C1 segment of cervical spinal cord (tissue), 14 donors: ENCODE measurements at regions not wholly inside any gene's neighbourhood (a gene's known extent, or its start where the extent isn't known, plus 50 kb on each side); places are given as distances from the start of the nearest gene placed in this dataset.
"Not testable (repeated sequence)": the region's sequence is repeated elsewhere in the genome, so short reads cannot be mapped to it uniquely, and the experiment has no call there.

Source experiments
- DNase-seq, 14 donors: peaks; one replicate each; lab custom pipeline; 2025; lab: John Stamatoyannopoulos, UW

DNA sequence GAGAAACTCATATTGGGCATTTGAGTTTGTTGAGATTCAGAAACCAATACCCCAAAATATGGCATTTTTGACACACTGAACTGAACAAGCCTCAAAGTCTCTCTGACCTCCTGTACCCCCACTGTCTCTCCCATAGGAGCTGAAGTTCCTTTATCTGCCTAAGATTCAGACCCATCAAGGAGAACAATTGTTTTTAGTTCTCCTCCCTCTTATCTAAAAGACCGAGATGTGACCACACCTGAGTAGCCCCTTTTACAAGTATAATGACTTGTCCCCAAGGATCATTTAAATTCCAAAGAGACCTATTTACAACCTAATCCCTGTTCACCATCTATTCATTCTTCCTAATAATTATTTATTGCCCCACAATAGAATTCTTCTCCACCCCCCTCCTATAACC is 122.1 kb upstream of the PLAAT1 start:
- no peak for DNase-seq

DNA sequence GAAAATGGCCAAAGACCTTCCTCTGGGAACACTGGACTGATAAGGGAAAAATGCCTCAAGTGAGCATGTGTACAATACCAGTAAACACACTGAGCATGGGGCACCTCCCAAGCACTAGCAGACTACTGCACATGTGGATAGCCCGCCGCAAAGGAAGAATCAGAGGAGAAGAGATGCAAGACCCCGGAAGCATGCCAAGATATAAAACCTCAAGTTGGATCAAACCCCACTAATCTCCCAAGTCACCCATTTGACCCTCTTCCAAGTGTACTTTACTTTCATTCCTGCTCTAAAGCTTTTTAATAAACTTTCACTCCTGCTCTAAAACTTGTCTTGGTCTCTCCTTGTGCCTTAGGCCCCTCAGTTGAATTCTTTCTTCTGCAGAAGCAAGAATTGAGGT is 121.1 kb upstream of the PLAAT1 start:
- DNase-seq, result no peak

DNA sequence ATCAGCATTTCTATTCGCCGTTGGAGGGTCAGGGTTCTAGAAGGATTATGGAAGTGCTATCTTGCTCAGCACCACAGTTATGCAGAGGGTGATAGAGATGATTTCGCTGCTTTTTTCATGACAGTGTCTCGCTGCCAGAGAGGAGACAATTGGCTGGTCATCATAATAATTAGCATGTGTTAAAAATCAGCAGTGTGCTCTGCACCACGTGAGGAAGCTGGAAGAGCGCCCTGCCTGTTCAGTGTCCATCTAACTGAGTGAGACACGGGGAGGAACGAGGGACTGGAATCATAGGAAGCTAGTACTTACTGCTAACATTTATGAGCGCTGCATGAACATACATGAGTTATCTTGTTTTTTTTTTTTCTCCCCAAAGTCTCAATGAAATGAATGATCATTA is 116.2 kb upstream of the PLAAT1 start:
- DNase-seq, result peak in 7 of 14 donors; percentile 8 to 31 (median 17)

DNA sequence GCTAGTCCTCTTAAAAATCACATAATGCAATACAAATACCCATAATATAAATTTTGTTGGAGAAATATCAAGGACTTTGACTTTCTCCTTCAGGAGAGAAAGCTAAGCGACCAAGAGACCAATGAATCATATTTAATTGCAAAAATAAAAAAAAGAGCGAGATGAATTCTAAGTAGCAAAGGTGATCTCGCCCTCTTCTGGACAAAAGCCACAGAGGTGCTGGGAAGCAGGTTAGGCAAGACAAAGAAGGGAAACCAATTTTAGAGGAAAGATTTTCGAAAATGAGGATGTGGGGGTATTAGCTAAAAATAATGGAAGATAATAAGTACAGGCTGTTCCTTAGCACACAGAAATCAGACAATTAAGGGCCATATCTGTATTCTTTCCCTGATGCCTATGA is 111.4 kb upstream of the PLAAT1 start:
- DNase-seq, result no peak

DNA sequence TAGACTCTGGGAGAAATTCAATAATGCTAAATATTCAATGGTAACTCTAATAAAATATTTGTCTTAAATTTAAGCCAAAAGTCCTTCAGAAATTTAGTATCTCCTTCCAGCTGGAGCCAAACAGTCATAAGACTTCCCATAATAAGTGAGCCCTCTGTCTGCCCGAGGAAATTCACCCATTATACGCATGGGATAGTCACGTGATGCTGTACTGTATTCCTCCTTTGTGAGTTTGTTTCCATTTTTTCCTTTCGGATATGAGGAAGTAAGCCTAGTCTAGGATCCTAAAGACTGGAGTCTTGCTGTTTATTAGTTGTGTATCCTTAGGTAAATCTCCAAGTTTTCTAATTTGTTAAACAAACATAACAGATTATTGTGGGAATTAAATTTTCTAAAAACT is 110.4 kb upstream of the PLAAT1 start:
- no peak for DNase-seq

DNA sequence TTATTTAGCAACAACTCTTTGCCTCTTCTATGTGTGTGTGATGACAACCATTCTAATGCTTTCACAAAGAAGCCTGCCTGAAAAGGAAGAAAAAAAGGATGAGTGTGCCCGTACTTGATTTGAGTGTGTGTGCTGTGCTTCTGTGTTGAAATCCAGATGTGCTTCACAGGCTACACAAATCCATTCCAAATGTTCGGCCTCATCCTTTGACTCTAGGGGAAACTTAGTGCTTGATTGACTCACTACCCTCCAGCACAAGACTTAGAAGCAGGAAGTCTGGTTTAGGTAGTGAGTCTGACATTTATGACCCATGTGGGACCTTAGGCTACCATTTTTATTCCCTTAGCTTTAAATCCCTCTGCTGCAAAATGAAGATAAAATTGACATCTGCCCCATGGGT is 108.8 kb upstream of the PLAAT1 start:
- no peak for DNase-seq

DNA sequence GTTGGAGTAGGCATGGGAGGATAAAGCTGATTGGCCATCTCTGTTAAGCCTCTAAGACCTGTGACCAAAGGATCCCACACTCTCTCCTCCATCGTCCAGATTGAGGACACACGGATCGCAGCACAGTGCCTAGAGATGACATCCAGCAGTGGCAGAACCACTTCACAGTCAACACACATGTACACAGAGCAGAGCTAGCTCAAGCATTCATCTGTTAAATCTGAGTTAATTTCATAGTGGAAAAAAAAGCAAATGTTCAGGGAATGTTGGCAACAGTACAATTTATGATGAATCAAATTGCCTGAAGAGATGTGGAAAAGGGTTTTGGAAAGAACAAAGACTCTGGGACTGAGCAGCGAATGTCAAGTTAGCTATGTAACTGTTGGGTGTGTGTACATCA is 108.1 kb upstream of the PLAAT1 start:
- DNase-seq, result no peak

DNA sequence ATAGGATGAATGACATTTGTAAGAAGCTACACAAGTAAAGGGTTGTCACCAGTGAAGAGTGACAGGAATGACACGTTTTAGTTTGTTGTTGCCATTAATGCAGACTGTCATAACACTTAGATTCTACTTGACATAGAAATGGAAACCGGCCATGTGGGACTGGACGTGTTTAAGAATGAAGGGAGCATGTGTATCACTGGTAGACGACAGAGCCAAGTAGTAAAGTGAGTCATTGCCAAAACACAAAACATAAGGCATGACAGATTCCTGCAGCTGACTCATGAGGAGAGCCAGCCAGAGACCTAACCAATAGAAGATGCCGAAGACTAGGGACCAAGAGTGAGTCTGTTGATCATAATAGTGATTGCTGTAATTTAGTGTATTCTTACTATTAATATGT is 106.2 kb upstream of the PLAAT1 start:
- no peak for DNase-seq

DNA sequence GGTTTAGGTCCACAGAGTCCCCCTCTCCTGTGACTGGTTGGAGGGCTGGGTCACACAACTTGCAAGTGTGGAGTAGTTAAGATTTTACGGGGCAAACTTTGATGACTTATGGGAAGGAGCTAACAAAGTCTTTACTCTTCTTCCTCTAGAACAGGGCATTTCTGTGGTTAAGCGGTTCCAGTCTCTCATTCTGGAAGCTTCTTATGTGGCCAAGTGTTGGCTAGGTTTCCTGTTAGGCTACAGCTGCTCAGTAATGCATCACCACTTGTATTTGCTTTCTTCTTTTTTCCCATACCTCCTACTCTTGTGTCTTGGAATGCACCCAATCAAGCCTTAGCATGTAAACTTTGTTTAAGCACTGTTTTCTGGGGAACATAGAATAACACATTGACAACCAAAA is 100.6 kb upstream of the PLAAT1 start:
- no peak for DNase-seq

DNA sequence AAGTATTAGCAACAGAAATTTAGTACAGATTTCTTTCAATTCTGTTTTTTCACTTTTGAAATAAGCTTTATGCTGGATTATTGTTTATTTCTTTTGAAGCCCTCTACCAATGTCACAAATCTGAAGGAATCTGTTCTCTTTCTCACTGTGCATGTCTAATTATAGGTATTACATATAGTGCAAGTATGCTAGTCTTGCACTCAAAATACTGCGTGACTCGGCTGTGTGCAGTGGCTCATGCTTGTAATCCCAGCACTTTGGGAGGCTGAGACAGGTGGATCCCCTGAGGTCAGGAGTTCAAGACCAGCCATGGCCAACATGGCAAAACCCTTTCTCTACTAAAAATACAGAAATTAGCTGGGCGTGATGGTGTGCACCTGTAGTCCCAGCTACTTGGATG is 95.8 kb upstream of the PLAAT1 start:
- DNase-seq, result no peak

DNA sequence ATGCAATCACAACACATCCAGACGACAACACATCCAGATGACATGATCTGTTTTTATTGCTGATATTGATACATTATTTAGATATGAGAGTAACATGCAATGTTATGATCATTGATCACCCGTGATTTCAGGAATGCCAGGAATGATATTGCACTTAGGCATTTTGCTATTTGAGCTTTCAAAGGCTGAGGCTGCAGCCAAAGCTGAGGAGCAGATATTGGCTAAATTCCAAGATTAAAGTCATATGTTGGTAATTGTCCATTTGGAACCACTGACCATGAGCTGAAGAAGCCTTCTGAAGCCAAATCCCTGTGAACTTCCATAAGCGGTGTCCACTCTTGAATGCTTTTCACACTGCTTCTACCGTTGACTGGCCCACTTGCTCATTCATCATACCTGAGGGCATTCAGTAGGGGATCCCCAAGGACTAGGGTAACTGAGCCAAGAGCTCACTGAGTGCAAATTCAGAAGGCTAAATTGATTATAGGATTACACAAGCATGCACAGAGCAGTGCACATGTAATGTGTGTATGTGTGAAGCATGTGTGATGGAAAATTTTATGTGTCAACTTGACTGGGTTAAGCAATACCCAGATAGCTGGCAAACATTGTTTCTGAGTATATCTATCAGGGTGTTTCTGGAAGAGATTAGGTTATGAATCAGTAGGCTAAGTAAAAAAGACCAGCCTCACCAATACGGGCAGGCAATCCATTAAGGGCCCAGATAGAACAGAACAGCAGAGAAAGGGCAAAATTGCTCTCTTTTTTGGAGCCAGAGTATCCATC is 92.1 kb upstream of the PLAAT1 start:
- no peak for DNase-seq

DNA sequence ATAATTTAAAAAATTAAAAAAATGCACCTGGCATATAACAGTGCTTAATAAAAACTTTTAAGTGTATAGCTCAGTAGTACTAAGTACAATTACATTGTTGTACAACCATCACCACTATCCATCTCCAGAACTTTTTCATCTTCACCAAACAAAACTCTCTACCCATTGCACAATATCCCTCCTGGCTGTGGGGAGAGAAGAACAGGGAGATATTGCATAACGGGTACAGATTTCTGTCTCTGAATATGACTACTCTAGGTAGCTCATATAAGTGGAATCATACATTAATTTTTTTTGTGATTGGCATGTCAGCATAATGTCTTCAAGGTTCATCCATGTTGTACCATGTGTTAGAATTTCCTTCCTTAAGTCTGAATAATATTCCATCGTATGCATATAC is 91.0 kb upstream of the PLAAT1 start:
- DNase-seq, result no peak

DNA sequence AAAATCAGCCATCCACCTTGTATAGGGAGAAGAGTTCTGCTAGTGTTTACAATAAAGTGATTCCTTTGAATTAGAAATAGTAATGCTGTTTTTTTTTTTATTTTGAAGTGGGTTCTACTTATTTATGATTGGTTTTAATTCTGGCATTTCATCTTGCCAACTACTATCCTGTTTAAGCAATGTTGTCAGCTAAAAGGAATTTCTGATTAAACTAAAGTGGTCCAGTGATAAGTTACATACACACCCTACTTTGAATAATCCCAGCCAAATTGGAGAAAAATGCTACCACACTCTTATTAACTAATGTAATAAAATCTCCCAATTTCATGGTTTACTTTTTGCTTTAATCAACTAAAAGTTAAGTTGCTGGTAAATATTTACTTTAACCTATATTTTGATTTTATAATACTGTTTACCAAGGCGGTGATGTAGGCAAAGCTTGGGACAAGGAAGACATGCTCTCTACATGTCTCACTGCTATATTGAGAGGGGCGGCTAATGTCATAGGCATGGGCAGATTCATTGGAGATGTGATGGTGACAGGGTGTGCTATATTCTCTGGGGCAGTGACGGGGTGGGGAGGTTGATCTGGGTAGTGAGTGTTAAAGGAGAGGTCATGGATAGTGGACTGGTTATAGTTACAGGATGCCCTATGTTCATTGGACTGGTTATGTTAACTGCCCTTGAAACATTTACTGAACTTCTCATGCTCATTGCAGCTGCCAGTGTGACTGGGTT is 85.8 kb upstream of the PLAAT1 start:
- DNase-seq, result not testable (repeated sequence)

DNA sequence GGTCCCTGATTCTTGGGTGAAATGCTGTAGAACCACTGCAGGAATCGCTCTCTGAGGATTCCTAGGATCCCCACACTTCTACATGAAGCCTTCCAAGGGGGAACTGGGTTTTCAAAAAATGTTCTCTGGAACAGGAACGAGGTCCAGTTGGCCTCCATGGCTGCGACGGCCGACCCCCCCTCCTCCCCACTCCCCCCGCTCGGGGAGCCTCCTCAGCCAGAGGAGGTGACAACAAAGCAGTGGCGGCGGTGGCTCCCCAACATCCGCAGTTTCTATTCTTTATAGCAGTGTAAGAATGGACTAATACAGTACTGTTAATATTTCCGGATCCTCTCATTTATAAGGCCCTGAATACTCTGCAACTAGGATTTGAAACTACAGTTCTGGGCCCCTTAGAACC is 84.0 kb upstream of the PLAAT1 start:
- no peak for DNase-seq

DNA sequence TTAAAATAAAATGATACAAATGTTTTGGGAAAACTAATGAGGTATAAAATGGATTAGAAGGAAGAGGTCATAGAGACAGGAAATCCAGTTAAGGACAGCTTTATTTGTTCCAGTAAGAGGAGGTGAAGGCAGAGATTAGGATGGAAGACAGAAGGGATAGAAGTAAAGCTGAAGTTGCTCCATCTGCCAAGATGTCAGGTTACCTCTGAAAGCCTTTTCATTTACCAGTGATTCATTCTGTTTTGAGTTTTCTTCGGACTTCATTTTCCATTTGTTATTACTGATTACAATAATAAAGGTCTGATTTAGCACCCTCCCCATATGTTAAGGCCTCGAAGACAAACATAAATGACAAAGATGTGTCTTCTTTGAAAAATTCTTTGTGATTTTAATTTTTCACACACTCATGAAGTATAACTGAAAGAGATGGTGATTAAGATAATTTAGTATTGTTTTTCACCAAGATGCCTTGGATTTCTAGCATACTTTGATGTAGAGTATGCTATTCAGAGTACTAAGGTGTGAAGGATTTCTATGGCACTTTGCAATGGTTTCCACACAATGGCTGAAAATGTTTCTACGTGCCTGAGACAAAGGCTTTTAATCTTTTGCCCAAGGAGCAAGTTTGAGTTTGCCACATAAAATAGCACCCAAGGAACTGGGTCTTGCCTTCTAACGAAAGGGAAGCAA is 75.4 kb upstream of the PLAAT1 start:
- no peak for DNase-seq

DNA sequence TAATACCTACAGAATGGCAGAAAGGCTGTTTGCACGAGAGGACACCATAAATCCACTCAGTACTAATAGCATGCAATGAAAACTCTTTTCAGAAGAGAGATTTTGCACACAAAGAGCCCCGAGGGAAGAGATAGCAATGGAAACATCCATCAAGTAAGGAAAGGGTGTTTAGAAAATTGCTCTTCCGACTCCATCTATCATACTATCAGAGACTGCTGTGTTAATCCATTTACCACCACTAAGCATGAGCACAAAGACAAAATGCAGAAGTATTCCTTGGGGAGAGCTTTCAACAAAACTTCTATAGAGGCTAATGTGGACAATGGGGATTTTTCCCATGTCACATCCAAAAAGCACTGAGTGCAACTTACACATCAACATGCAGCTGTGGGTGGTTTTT is 72.1 kb upstream of the PLAAT1 start:
- no peak for DNase-seq

DNA sequence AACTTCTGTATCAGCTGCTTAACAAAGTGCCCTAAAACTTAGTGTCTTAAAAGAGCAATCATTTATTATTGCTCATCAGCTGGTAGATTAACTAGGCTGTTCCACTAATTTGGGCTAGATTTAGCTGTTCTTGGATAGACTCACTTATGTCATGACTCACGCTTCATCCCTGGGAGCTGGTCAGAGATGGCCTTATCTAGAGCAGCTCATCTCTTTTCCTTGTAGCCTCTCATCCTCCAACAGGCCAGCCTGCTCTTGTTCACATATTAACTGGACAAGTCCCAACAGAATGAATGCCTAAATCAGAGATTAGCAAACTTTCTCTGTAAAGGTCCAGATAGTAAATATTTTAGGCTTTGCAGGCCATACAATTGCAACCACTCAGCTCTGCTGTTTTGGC is 66.9 kb upstream of the PLAAT1 start:
- DNase-seq, result no peak

DNA sequence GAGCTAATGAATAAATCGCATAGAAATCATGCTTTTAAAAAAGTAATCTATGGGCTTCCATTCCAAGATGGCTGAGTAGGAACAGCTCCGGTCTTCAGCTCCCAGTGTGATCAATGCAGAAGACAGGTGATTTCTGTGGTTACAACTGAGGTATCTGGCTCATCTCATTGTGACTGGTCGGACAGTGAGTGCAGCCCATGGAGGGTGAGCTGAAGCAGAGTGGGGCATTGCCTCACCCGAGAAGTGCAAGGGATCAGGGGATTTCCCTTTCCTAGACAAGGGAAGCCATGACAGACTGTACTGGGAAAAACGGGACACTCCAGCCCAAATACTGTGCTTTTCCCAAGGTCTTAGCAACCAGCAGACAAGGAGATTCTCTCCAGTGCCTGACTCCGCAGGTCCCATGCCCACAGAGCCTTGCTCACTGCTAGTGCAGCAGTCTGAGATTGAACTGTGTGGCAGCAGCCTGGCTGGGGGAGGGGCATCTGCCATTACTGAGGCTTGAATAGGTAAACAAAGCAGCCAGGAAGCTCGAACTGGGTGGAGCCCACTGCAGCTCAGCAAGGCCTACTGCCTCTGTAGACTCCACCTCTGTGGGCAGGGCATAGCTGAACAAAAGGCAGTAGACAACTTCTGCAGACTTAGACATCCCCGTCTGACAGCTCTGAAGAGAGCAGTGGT is 61.5 kb upstream of the PLAAT1 start:
- DNase-seq, result not testable (repeated sequence)

DNA sequence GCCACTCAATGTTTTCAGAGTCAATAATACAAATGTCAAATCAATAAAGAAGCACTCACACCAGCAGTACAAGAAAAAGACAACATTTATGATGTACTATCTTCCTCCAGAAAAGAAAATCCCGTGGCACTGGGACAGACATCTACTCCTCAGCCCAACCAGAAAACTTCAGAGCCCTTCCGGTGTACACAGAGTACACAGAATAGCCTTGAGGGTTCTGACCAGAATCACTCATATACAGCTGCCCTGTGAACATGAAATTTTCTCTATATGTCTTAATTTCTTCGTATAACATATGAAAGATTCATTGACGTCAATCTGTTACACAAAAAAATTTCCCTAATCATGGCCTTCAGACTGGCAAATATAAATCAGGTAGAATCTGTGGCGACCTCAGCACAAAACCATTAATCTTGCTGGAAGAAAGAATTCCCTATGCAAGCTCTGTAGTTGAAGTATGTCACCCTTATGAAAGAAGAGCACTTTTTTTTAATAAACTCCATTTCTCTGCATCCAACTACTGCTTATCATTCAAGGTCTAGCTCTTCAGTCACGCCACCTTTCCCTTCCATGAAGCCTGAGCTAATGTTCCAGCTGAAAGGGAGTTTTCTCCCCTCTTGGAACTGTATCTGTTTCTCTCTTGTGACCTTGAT is 53.8 kb upstream of the PLAAT1 start:
- DNase-seq, result no peak

DNA sequence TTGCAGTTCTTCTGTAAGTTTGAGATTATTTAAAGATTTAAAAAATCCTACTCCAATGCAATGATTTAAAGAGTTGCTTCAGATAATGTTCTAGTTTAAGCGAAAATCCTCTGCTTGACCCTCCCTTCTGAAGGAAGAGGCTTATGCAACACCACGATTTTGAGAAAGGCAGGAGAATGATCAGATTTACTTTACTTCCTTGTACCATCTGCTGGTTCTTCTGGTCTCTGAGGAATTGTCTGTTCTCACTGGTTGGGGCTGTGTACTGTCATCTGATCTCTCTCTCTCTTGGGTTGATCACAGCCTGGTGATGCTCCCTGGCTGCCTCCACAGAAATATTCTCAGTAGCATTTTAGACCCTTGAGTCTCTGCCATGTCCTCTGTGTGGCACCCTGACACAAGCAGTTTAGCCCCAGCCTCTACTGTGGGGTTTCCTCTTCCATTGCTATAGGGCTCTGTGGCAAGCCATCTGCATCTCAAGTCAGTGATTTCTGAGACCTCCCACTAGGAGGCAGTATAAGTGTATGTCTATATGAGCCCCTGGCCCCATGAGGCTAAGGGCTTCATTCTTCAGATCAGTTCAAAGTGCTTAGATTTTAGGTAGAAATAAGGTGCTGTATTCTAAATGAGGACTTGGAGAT is 50.8 kb upstream of the PLAAT1 start:
- peak in 1 of 14 donors; percentile 1 for DNase-seq
